Activated CD4-positive, alpha-beta T cell treated with anti-CD3 and anti-CD28 coated beads, Interleukin-10, Interleukin-2, amounts not matched to agents 100 ng/mL and 50 ng/mL, durations not matched to agents 16 hours and 8 hours (primary cell): ENCODE measurements at regions not wholly inside any gene's neighbourhood (a gene's known extent, or its start where the extent isn't known, plus 50 kb on each side); places are given as distances from the start of the nearest gene placed in this dataset.
"Not testable (repeated sequence)": the region's sequence is repeated elsewhere in the genome, so short reads cannot be mapped to it uniquely, and the experiment has no call there.

Experiments used
- DNase-seq: peaks from one replicate; pipeline ENCODE4 v3.0.0-alpha.2; 2020

- DNase-seq = no peak
These were observed 154.0 kb downstream of the THBS2 start for GRCh38 chr6:169099411-169100202.

GRCh38 chr6:169098651-169099050, 155.0 kb downstream of the THBS2 start:
- not testable (repeated sequence) for DNase-seq

DNA sequence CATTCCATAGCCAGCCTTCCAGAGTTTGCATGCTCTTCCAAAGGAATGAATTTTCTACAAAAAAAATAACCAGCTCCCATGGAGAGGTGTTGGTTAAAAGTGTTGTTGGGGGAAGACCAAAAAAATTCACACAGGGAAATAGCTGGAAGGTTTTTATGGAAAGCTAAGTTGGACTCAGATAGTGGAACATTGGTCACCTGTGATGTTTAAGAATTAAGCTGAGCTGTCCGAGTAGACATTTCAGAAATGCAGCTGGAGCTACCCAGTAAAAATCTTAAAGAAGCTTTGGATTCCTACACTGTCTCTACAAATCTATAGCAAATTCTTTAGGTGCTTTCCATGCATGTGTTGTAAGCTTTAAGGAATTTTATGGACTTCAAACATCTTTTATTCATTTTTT, 155.5 kb downstream of the THBS2 start:
- DNase-seq = no peak

DNA sequence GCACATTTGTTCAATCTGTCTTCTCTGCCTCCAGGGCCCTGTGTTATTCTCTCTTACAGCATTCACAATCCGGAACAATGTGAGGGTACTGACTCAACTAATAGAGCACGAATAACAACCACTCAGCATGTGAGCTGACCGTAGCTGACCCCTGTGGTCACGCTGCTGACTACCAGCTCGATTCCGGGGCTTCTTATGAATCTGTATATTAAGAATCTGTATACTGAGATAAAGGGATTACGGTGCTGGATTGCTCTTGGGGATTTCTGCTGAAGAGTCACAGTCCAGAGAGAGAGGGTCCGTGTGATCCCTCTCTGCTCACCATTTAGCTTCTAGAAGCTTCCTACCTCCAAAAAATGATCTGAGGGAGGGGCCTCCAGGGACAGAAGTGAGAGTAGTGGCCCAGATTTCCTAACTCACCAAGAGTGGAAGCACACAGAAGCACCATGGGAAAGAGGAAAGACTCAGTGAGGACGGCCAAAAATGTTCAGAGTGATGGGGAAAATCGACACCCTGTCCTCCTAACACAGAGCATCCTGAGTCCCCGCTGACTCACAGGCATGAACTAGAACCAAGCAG, 156.2 kb downstream of the THBS2 start:
- no peak for DNase-seq

DNA sequence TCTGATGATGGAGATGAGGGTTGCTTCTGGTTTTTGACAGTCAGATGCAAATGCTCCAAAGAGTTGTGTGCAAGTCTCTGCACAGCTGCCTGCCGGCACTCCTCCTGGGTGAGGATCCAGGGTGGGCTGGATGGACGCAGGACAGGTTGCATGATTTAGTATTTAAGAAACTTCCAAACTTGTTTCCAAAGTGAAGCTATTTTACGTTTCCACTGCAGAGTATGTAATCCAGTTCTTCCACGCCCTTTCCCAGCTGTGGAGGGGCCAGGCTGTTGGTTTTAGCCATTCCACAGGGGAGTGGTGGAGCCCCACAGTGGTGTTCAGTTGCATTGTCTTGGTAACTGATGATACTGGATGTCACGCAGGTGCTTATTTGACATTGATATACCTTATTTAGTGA, 157.3 kb downstream of the THBS2 start:
- no peak for DNase-seq

GRCh38 chr6:169095153-169095552, 158.5 kb downstream of the THBS2 start:
- no peak for DNase-seq

GRCh38 chr6:169094552-169094950, 159.1 kb downstream of the THBS2 start:
- no peak for DNase-seq

DNA sequence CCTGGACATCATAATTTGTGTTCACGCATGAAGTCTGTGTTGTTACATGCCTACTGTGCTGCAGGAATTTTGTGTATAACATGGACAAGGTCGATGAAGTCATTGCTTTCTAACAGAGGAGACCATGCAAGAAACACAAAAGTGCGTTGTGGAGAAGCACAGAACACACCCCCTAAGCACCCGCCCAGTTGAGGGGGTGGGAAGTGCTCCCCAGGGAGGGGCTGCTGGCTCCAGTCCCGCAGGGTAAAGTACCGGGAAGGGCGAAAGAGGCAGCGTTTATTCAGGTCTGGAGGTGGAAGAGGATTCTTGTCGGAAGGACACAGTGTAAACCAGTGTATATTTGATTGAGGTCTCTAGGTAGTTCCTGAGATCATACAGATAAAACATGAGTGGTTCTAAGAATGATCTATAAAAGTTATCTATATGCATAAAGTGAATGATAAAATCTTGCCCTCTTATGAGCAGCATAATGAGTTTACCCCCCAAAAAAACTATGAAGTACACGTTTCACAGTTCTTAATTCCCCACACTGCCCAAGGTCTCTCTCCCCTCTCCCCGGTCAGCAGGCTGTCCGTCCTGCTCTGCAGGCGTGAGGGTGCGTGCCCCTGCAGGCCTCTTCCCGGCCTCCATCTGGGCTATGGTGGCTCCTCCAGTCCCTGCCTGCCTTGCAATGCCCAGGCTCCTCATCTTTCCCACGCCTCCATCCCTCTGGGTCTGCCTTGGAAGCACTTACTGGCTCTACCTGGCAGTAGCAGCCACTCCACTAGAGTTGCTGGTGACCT, 159.7 kb downstream of the THBS2 start:
- DNase-seq = no peak

DNA sequence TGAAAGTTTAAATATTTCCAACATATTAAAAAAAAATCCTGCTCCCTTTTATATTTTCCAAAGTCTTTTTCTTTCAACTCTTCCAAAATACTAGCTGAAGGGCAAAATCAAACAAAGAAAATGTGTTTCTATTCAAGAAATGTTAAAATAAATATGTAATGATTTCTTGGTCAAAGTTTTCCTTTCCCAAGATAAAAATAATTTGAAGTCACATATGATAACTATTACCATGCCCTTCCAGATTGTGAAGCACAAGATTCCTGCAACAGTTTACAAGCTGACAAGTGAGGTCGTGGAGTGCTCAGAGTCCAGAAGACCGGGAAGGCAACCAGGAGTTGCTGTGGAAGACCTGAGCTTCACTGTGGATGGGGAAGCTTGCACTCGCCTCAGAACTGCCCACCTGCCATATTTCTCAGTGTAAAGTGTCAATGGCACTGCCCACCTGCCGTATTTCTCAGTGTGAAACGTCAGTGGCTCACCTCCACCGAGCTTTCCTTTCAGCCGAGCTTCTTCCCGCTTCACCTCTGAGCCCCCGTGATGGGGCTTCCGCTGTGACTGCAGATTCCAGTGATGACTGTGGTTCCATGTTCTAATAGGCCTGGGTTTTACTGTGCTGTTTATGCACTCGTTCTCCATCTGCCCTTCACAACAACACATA, 160.5 kb downstream of the THBS2 start:
- DNase-seq = no peak

- no peak for DNase-seq
These were observed 161.3 kb downstream of the THBS2 start for GRCh38 chr6:169092375-169092774.

DNA sequence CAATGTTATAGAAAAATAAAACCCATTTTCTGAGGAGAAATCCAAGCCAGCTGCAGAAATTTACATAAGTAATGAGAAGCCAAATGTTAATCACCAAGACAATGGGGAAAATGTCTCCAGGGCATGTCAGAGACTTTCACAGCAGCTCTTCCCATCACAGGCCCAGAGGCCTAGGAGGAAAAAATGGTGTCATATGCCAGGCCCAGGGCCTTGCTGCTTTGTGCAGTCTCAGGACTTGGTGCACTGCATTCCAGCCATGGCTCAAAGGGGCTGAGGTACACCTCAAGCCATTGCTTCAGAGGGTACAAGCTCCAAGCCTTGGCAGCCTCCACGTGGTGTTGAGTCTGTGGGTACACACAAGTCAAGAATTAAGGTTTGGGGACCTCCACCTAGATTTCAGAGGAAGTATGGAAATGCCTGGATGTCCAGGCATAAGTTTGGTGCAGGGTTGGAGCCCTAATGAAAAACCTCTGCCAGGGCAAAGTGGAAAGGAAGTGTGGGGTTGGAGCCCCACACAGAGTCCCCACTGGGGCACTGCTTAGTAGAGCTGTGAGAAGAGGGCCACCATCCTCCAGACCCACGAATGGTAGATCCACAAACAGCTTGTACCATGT, 163.0 kb downstream of the THBS2 start:
- DNase-seq = not testable (repeated sequence)

- DNase-seq = no peak
These were observed 164.9 kb downstream of the THBS2 start for GRCh38 chr6:169088762-169089161.

GRCh38 chr6:169087443-169088041, 166.1 kb downstream of the THBS2 start:
- no peak for DNase-seq

- not testable (repeated sequence) for DNase-seq
These were observed 167.0 kb downstream of the THBS2 start for GRCh38 chr6:169086616-169087015.

- DNase-seq = no peak
These were observed 167.6 kb downstream of the THBS2 start for GRCh38 chr6:169086020-169086419.

DNA sequence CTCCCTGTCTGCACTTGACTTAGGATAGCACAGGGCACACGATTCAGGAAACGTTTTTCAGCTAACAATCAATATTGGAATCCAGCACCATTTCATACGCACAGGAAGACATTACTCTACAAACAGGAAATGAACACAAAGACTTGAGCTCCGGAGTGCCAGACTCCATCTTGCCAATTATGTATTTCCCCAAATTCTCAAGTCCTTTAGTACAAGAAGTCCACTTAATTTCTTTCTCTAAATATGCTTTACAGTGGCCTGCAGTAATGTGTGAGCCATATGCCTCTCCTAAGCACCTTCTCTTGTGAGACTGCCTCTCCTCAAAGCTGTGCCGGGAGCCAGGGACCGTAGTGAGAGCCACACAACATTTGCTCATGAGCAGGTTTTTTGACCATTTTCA, 168.2 kb downstream of the THBS2 start:
- no peak for DNase-seq

- DNase-seq = not testable (repeated sequence)
These were observed 169.1 kb downstream of the THBS2 start for GRCh38 chr6:169084557-169084956.

DNA sequence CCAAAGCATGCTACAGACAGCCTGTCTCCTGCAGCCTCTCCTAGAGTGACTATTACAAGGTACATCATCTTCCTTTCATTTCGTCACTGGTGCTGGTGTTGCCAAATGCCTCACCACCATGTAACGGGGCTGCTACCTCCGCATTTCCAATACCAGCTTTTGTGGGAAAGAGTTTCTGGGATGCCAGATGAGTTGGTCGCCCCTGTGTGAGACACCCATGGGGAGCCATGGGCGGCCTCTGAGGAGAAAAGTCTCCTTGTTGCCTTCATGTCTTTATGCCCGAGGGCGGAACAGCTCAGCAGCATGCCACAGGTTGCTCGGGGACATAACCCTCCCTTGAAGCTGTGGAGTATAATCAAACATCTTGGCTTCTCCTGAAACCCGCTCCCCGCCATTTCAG, 169.6 kb downstream of the THBS2 start:
- DNase-seq = no peak

DNA sequence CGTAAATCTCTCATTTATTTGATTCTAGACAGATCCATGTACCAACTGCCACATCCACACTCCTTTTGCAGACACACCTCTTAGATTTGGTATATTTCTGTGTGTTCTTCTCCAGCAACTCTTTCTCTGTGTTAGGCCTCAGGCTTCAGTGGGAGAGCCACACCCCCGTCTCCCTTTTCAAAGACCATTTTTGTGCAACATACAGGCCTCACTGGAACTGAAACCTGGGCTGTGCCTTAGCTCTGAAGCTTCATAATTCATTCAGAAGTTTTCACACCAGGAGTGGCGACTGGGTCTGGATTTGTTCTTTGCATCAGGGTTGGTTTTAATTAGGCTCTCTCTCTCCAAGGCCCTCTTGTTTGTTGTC, 170.2 kb downstream of the THBS2 start:
- no peak for DNase-seq

- no peak for DNase-seq
These were observed 170.7 kb downstream of the THBS2 start for GRCh38 chr6:169082817-169083507.

- DNase-seq = no peak
These were observed 171.6 kb downstream of the THBS2 start for GRCh38 chr6:169082093-169082492.

- no peak for DNase-seq
These were observed 172.4 kb downstream of the THBS2 start for GRCh38 chr6:169081248-169081647.
